GM18517 (cell line): ENCODE measurements at regions not wholly inside any gene's neighbourhood (a gene's known extent, or its start where the extent isn't known, plus 50 kb on each side); places are given as distances from the start of the nearest gene placed in this dataset.
"Not testable (repeated sequence)": the region's sequence is repeated elsewhere in the genome, so short reads cannot be mapped to it uniquely, and the experiment has no call there.

ENCODE experiments used
- ATAC-seq: cut with Tn5 transposase; IDR thresholded peaks from one replicate; pipeline ENCODE4 v1.9.1; 2021; ENCODE audit warnings: mild to moderate bottlenecking, moderate library complexity; ENCODE audit not compliant: unreplicated experiment

DNA sequence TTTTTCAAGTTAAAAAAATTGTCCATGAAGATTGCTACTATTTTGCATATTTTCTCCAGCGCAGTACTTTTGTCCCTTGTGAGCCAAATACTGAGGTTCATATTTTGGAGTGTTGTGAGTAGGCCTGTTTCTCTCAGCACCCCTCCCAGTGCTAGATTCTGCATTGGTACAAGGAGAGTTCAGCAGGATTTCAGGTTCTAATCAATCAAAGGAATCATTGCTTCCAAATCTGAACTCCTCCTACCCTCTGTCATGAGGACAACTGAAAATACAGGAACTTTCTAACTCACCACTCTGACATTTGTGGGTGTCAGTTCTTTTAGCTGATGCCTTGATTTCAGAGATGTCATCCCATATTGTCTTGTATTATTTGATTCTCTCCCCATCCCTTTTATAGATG is 299.9 kb downstream of the FZD1 start:
- ATAC-seq = no peak

GRCh38 chr7:91564541-91564940 is 300.3 kb downstream of the FZD1 start:
- no peak for ATAC-seq

DNA sequence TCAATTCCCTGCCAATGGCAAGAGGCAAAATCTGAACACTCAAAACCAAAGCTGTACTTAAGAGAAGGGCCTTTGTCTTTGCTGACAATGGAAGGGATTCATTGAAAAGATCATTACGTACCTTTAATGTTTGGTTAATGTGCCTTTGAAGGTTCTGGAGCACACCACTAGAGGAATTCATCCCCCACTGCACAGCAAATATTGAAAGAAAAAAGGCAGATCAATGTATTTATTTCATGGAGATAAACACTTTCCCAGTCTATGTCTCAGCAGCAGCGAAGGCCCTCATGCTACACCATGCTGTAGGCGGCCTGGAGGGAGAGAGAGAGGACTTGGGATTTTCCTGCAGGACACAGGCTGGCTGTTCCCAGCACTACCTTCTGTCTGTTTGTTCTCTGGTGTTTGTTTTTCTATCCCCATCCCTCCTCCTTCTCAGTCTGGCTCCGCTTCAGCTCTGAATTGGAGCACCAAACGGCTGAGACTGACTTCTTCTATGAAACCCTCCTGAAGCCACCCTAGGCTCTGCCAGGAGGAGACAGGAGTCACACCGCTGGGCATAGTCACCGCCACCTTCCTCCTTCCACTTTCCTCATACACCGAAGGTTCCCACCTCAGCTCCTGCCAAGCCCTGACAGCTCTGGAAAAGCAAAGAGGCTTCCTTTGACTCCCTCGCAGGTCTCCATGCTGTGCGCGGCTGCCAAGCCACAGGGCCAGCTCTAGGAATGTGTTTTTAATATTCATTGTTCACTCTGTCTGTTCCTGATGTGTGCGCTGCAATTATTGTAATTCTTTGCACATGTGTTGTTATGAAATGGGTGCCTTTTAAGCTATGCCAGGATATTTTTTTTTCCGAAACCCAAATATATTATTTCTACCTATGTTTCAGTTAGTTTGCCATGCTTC is 301.5 kb downstream of the FZD1 start:
- no peak for ATAC-seq

GRCh38 chr7:91566402-91566732 is 302.1 kb downstream of the FZD1 start:
- no peak for ATAC-seq

- no peak for ATAC-seq
Observed at GRCh38 chr7:91567081-91568012, 303.1 kb downstream of the FZD1 start.

GRCh38 chr7:91568138-91568537 is 303.9 kb downstream of the FZD1 start:
- ATAC-seq = no peak

- ATAC-seq = no peak
Observed at GRCh38 chr7:91569728-91570457, 305.7 kb downstream of the FZD1 start.

GRCh38 chr7:91570560-91570959 is 306.3 kb downstream of the FZD1 start:
- no peak for ATAC-seq

GRCh38 chr7:91571601-91572000 is 307.4 kb downstream of the FZD1 start:
- no peak for ATAC-seq

- ATAC-seq = no peak
Observed at GRCh38 chr7:91573405-91573804, 307.1 kb downstream of the MTERF1 start.

- not testable (repeated sequence) for ATAC-seq
Observed at GRCh38 chr7:91576459-91576858, 304.0 kb downstream of the MTERF1 start.

- no peak for ATAC-seq
Observed at GRCh38 chr7:91579837-91580236, 300.7 kb downstream of the MTERF1 start.

DNA sequence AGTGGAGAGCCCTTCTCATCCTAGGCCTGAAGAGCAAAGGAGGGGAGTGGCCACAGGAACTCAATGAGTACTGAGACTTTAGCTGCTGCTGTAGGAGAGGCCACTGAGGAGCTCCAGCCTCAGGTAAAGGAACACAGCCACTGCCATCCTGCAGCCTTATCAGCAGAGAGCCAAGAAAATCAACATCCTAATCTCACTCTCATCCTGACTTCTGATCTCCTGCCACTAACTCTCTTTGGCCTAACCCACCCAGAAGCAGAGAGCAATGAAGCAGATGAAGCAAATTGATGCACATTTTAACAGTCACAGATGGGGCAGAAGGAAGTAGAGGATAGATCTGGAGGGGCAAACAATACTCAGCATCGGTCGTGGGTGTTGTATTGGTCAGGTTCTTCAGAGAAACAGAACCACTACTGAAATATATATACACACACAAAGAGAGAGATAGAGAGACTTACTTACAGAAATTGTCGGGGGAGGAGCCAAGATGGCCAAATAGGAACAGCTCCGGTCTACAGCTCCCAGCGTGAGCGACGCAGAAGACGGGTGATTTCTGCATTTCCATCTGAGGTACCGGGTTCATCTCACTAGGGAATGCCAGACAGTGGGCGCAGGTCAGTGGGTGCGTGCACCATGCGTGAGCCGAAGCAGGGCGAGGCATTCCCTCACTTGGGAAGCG is 297.6 kb downstream of the MTERF1 start:
- no peak for ATAC-seq

GRCh38 chr7:91596287-91596686 is 284.2 kb downstream of the MTERF1 start:
- ATAC-seq = no peak

- ATAC-seq = no peak
Observed at GRCh38 chr7:91598791-91599190, 281.7 kb downstream of the MTERF1 start.

DNA sequence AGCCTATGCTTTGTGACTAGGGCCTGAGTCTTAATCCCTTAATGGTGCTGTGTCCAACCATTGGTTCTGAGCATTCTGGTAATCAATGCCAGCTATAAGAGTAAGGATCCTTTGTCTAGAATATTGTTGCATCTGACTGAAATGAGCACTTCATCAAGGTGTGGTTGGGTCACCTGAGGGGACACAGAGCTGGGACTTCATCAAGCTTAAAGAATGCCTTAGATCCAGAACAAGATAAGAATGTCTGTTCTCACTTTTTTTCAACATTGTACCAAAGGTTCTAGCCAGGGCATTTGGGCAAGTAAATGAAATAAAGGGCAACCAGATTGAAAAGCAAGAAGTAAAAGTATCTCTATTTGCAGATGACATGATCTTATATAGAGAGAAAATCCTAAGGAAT is 280.4 kb downstream of the MTERF1 start:
- ATAC-seq = no peak

DNA sequence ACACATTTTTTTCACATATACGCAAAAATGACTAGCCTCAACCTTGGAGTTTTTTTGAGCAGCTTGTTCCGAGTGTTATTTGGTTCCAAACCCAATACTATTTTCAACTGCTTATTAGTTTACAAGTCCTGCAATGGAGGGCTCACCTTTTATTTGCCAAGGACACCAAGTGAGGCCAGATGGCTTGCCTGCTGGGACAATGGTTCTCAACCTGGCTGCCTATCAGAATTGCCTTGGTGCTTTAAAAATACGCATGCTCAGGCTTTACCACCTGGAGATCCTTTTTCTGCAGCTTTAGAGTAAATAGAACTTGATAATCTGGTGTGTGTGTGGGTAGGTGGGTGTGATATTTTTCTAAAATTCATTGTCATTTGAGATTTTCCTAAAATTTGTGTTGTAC is 276.8 kb downstream of the MTERF1 start:
- no peak for ATAC-seq

DNA sequence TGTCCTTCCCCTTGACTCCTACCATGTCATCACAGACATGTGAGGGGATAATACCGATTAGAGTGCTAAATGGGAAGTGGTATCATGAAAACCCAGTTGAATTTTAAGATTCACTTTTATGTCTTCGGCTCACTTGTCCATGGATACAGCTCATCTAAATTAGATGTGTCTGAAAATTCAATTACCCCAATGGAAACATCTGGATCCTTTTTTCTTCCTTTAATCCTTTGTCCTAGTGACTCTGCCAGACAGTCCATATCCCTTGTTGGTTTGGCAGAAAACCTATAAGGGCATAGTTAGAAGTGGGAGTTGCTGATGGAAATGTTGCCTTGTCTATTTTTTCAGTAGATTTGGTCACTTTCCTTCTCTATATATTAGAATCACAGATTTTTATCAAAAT is 271.9 kb downstream of the MTERF1 start:
- ATAC-seq = no peak

DNA sequence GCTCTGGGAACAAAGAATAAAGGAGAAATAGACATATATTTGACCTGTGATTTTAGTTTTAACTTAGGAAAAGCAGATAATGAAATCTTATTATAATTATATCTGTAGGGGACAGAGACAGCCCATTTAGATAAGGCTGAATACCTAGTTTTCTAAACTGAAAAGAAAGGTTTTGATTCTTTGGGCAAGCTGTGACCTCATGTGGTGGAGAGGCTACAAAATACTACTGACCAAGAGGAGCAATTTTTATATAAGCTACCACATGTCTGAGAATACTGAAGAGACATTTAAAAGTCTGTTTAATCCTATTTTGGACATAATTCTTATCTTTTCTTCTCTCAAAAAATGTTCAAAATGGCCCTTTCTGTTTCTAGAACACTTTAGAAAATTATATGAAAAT is 271.0 kb downstream of the MTERF1 start:
- ATAC-seq = no peak

DNA sequence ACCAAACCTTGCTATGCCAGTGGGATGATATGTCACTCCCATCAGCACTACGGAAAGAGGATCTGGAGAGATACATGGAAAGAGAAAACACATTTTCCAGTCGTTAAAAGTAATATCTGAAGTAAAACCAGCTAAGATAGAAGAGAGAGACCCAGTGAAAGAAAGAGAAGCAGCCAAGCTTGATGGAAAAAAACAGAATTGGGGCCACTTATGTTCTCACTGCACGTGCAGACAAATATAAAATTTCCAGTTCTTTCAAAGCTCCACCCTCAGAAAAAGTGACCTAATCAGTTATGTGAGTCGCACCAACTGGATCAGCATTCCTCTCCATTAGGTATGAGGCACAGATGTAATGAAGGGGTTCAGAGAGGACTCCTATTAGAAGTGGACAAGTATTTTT is 266.1 kb downstream of the MTERF1 start:
- no peak for ATAC-seq
